Duodenal mucosa (tissue), 2 donors: ENCODE measurements at regions not wholly inside any gene's neighbourhood (a gene's known extent, or its start where the extent isn't known, plus 50 kb on each side); places are given as distances from the start of the nearest gene placed in this dataset.

Experiments used
- H3K27ac ChIP-seq: one replicate; pipeline ENCODE4 v1.7.0; 2013; ENCODE audit warnings: low read depth, low read length
- H3K27me3 ChIP-seq, 2 donors: one replicate each; pipeline ENCODE4 v1.7.0; 2013; ENCODE audit warnings: low read length in 2 of 2, control low read depth in 1 of 2; ENCODE audit not compliant: insufficient read depth in 2 of 2, control insufficient read depth in 1 of 2
- H3K36me3 ChIP-seq, 2 donors: one replicate each; pipeline ENCODE4 v1.7.0; 2013; ENCODE audit warnings: low read length in 2 of 2, control low read depth in 1 of 2; ENCODE audit not compliant: insufficient read depth in 2 of 2, control insufficient read depth in 1 of 2
- H3K4me1 ChIP-seq, 2 donors: one replicate each; pipeline ENCODE4 v1.7.0; 2013; ENCODE audit warnings: low read length in 2 of 2, control low read depth in 1 of 2; ENCODE audit not compliant: insufficient read depth in 2 of 2, control insufficient read depth in 1 of 2
- H3K4me3 ChIP-seq, 2 donors: one replicate each; pipeline ENCODE4 v1.7.0; 2013; ENCODE audit warnings: low read length in 2 of 2, low read depth in 1 of 2
- H3K9ac ChIP-seq, 2 donors: one replicate each; pipeline ENCODE4 v1.7.0; 2013; ENCODE audit warnings: low read length in 2 of 2, low read depth in 1 of 2
- H3K9me3 ChIP-seq, 2 donors: one replicate each; pipeline ENCODE4 v1.7.0; 2013; ENCODE audit warnings: low read length in 2 of 2, control low read depth in 1 of 2; ENCODE audit not compliant: control insufficient read depth in 1 of 2

GRCh38 chr21:24899138-24899537 is 708.1 kb downstream of the MRPL39 start:
- no peaks in the 10 kb centered on the region for H3K36me3 ChIP-seq
- no peaks in the 10 kb centered on the region for H3K9me3 ChIP-seq
- H3K27me3 ChIP-seq = no peaks in the 10 kb centered on the region
- no peak overlapping the region for H3K27ac ChIP-seq
- no peaks in the 10 kb centered on the region for H3K4me1 ChIP-seq
- H3K4me3 ChIP-seq = no peak overlapping the region
- H3K9ac ChIP-seq = no peak overlapping the region

GRCh38 chr21:24897883-24898282 is 709.4 kb downstream of the MRPL39 start:
- H3K9me3 ChIP-seq = no peaks in the 10 kb centered on the region
- H3K27ac ChIP-seq = no peak overlapping the region
- no peak overlapping the region for H3K9ac ChIP-seq

GRCh38 chr21:24896735-24897124 is 710.6 kb downstream of the MRPL39 start:
- Histone ChIP-seq H3K9ac (no peak overlapping the region), H3K36me3 (no peaks in the 10 kb centered on the region), H3K4me1 (no peaks in the 10 kb centered on the region), H3K9me3 (no peaks in the 10 kb centered on the region), H3K27ac (no peak overlapping the region), H3K27me3 (no peaks in the 10 kb centered on the region), H3K4me3 (no peak overlapping the region)

More at GRCh38 chr21:24897883-24898282, 709.4 kb downstream of the MRPL39 start:
- Histone ChIP-seq H3K4me3 (no peak overlapping the region), H3K27me3 (no peaks in the 10 kb centered on the region), H3K4me1 (no peaks in the 10 kb centered on the region), H3K36me3 (no peaks in the 10 kb centered on the region)

- Histone ChIP-seq H3K4me3 (no peak overlapping the region), H3K4me1 (no peaks in the 10 kb centered on the region), H3K27ac (no peak overlapping the region), H3K9ac (no peak overlapping the region), H3K27me3 (no peaks in the 10 kb centered on the region), H3K9me3 (no peaks in the 10 kb centered on the region), H3K36me3 (no peaks in the 10 kb centered on the region)
Measured at GRCh38 chr21:24895885-24896734, 711.2 kb downstream of the MRPL39 start.

DNA sequence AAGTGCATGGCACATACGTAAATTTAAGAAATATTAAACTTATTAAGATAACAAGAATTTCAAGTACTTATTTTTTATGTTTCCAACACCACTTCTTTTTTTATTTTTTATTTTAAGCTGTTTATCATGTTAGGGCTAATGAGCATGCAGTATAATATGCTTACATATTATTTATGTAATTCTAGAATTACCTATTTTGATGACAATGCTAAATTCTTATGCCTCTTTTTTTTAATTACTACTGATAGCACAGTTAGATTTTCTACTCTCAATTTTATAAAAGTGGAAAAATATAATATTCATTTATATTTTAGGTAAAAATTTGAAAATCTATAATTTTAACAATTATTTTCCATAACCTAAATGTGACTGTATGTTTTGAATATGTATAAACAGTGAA is 713.0 kb downstream of the MRPL39 start:
- Histone ChIP-seq H3K4me1 (no peaks in the 10 kb centered on the region), H3K9me3 (no peaks in the 10 kb centered on the region), H3K27ac (no peak overlapping the region), H3K36me3 (no peaks in the 10 kb centered on the region), H3K9ac (no peak overlapping the region), H3K27me3 (no peaks in the 10 kb centered on the region), H3K4me3 (no peak overlapping the region)

DNA sequence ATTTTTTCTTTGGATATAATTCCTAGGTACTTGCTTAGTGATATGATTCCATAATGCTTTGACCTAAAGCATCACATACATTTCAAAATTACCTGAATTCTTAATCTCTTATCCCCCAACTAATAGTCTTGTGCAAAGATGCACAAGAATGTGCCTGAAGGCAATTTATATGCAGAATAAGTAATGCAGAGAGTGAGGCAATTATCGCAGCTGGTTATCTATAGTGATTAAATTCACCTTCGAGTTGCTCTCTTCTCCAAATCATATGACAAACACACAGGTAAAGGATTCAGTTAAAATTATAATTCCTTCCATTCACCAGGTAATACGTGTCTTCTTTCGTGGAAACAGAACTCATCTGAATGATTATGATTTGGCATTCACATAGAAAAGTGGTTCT is 717.3 kb downstream of the MRPL39 start:
- H3K27me3 ChIP-seq = no peaks in the 10 kb centered on the region
- no peak overlapping the region for H3K4me3 ChIP-seq
- no peaks in the 10 kb centered on the region for H3K4me1 ChIP-seq
- no peak overlapping the region for H3K27ac ChIP-seq
- no peak overlapping the region for H3K9ac ChIP-seq
- H3K9me3 ChIP-seq = no peaks in the 10 kb centered on the region
- H3K36me3 ChIP-seq = no peaks in the 10 kb centered on the region

DNA sequence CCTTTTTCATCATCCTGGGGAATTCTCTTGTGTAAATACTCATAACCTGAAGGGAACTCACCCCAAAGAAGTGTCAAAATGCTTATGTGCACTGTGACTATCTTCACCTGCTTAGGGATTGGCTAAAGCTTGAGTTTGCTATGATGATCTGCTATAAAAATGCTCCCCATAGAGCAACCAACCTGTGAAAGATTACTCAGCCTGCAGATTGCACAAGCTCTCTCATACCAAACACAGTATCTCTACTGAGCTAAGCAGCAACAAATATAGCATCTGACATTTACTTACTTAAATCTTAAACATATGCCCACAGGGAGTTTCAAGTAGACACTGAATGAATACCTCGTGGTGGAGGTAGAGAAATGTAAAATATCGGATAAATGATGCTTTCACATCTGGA is 725.8 kb downstream of the MRPL39 start:
- Histone ChIP-seq H3K27me3 (no peaks in the 10 kb centered on the region), H3K9me3 (no peaks in the 10 kb centered on the region), H3K27ac (no peak overlapping the region), H3K9ac (no peak overlapping the region), H3K4me1 (no peaks in the 10 kb centered on the region), H3K36me3 (no peaks in the 10 kb centered on the region), H3K4me3 (no peak overlapping the region)

- no peaks in the 10 kb centered on the region for H3K27me3 ChIP-seq
- no peak overlapping the region for H3K4me3 ChIP-seq
- H3K27ac ChIP-seq = no peak overlapping the region
- H3K36me3 ChIP-seq = no peaks in the 10 kb centered on the region
- H3K9ac ChIP-seq = no peak overlapping the region
- peaks cover 0 to 2% of the 10 kb centered on the region in 2 donors for H3K9me3 ChIP-seq
- no peaks in the 10 kb centered on the region for H3K4me1 ChIP-seq
Measured at GRCh38 chr21:24870633-24871032, 736.6 kb downstream of the MRPL39 start.

DNA sequence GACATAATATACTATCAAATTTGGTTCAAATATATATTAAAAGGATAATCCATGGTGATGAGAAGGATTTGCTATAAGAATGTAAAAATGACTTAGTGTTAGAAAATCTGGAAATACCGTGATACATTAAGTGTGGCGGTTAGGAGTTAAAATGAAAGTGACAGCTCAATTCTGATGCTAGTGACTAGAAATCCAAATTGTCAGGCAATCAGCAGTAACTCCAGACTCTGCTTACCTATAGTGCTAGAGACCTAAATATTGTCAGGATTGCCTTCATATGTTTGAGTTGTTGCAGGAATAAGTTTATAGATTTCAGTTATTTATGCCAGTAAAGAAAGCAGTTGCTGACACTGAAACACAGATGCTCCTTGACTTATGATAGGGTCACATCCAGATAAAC is 737.4 kb downstream of the MRPL39 start:
- Histone ChIP-seq H3K9ac (no peak overlapping the region), H3K27ac (no peak overlapping the region), H3K27me3 (no peaks in the 10 kb centered on the region), H3K4me3 (no peak overlapping the region), H3K9me3 (peaks cover 0 to 2% of the 10 kb centered on the region in 2 donors), H3K36me3 (no peaks in the 10 kb centered on the region), H3K4me1 (no peaks in the 10 kb centered on the region)

GRCh38 chr21:24868117-24868516 is 739.2 kb downstream of the MRPL39 start:
- Histone ChIP-seq H3K4me1 (no peaks in the 10 kb centered on the region), H3K4me3 (no peak overlapping the region), H3K36me3 (no peaks in the 10 kb centered on the region), H3K9me3 (peaks cover 0 to 2% of the 10 kb centered on the region in 2 donors), H3K27me3 (no peaks in the 10 kb centered on the region), H3K9ac (no peak overlapping the region), H3K27ac (no peak overlapping the region)
